K562 (cell line): ENCODE measurements at regions not wholly inside any gene's neighbourhood (a gene's known extent, or its start where the extent isn't known, plus 50 kb on each side); places are given as distances from the start of the nearest gene placed in this dataset.

Experiments used
- HDAC1 ChIP-seq, 2 experiments: fragments of 450-650 bp; IDR thresholded peaks; 2 replicates each; pipeline ENCODE4 v1.6.1; 2016 to 2017; ENCODE audit warnings: inconsistent platforms in 1 of 2, mild to moderate bottlenecking in 1 of 2, moderate library complexity in 1 of 2
- ZNF318 ChIP-seq, 2 experiments: fragments of 450-650 bp; IDR thresholded peaks; 2 replicates each; pipeline ENCODE4 v1.6.1; 2016; ENCODE audit warnings: mild to moderate bottlenecking in 2 of 2, borderline replicate concordance in 1 of 2, low read depth in 1 of 2, moderate library complexity in 1 of 2

GRCh38 chr21:35587841-35588380, 472.4 kb downstream of the SETD4 start (continued):
- no peak for TF ChIP-seq ZNF318 (IDR thresholded peaks at IDR 0.05; ENCODE audit: borderline replicate concordance in 1 of 2, low read depth in 1 of 2)
- TF ChIP-seq HDAC1 (IDR thresholded peaks at IDR 0.05) = no peak
